HepG2 (cell line): ENCODE measurements at regions not wholly inside any gene's neighbourhood (a gene's known extent, or its start where the extent isn't known, plus 50 kb on each side); places are given as distances from the start of the nearest gene placed in this dataset.

Experiments used
- ATAC-seq: fragments of 200-7000 bp; cut with Tn5 transposase; 3 replicates; pipeline ENCODE4 v1.9.1; 2020; ENCODE audit warnings: mild to moderate bottlenecking, moderate library complexity
- BruUV-seq: library from RNA; stranded (reverse); fragments of 400-500 nt; replicated peaks from 2 replicates; lab custom pipeline; 2021; lab: Mats Ljungman, UMichigan
- CTCF ChIA-PET: fragments of 300-600 bp; formaldehyde crosslinking; extraction: SDS; loops from one replicate; lab custom pipeline; 2021; ENCODE audit warnings: low total read pairs, inconsistent platforms, low intra/inter-chr PET ratio; lab: Yijun Ruan, JAX
- POLR2A ChIA-PET: fragments of 350-600 bp; sonication (Branson Sonifier 250); formaldehyde crosslinking; loops from one replicate; lab custom pipeline; 2020; ENCODE audit warnings: antibody characterized with exemption, inconsistent platforms; lab: Yijun Ruan, JAX
- DNase-seq: peaks from one replicate; pipeline ENCODE4 v3.0.0-alpha.2; 2015; ENCODE audit warnings: low spot score
- FAIRE-seq: peaks from 3 replicates; lab custom pipeline; 2011; peaks lifted over from hg19 to GRCh38; lab: Jason Lieb, UNC
- H2AFZ ChIP-seq: one replicate; pipeline ENCODE4 v1.6.1; 2011; ENCODE audit warnings: low read length, inconsistent platforms
- H3K27ac ChIP-seq: fragments of 300-600 bp; 3 replicates; pipeline ENCODE4 v1.8.0; 2011; ENCODE audit warnings: mixed run types, mild to moderate bottlenecking, mixed read lengths, low read length, inconsistent platforms; ENCODE audit not compliant: insufficient read depth; ENCODE audit errors: extremely low read length
- H3K27me3 ChIP-seq, 2 experiments: fragments of 200-600 bp in 1 of 2; 2 replicates in 1 of 2; 3 replicates in 1 of 2; pipeline versions ENCODE4 v1.6.0 to v1.8.0; 2011; ENCODE audit warnings: low read length in 2 of 2, mild to moderate bottlenecking in 2 of 2, moderate library complexity in 2 of 2, inconsistent platforms in 1 of 2; ENCODE audit not compliant: insufficient read depth in 2 of 2, control insufficient read depth in 1 of 2
- H3K36me3 ChIP-seq, 2 experiments: fragments of 200-600 bp in 1 of 2; replicated peaks in 1 of 2; 2 replicates in 1 of 2; 3 replicates in 1 of 2; pipeline versions ENCODE4 v1.5.1 to v1.8.0; 2011; ENCODE audit warnings: low read length in 2 of 2, inconsistent platforms in 1 of 2; ENCODE audit not compliant: insufficient read depth in 2 of 2, control insufficient read depth in 1 of 2
- H3K4me1 ChIP-seq: 2 replicates; pipeline ENCODE4 v1.5.1; 2012; ENCODE audit warnings: low read length, inconsistent platforms; ENCODE audit not compliant: insufficient read depth
- H3K4me2 ChIP-seq: 2 replicates; pipeline ENCODE4 v1.6.0; 2011; ENCODE audit warnings: low read depth, low read length, inconsistent platforms
- H3K4me3 ChIP-seq, 3 experiments: fragments of 200-600 bp in 1 of 3; sonication (generic), shearing (Covaris generic) in 1 of 3; replicated peaks in 1 of 3; 2 replicates each; pipeline ENCODE4 v1.5.1; 2011 to 2016; ENCODE audit warnings: low read length in 3 of 3, inconsistent platforms in 2 of 3, low read depth in 2 of 3, mild to moderate bottlenecking in 2 of 3, control low read depth in 1 of 3, mixed read lengths in 1 of 3; ENCODE audit not compliant: insufficient read depth in 1 of 3
- H3K79me2 ChIP-seq: one replicate; pipeline ENCODE4 v1.6.1; 2011; ENCODE audit warnings: low read length, inconsistent platforms; ENCODE audit not compliant: insufficient read depth
- H3K9ac ChIP-seq: 2 replicates; pipeline ENCODE4 v1.6.0; 2011; ENCODE audit warnings: mild to moderate bottlenecking, low read depth, low read length, inconsistent platforms; ENCODE audit not compliant: insufficient read depth
- H3K9me3 ChIP-seq: 2 replicates; pipeline ENCODE4 v1.5.1; 2012; ENCODE audit warnings: mild to moderate bottlenecking, low read length
- H4K20me1 ChIP-seq: 2 replicates; pipeline ENCODE4 v1.6.0; 2011; ENCODE audit warnings: inconsistent platforms, mild to moderate bottlenecking, low read length, moderate library complexity; ENCODE audit not compliant: insufficient read depth
- ESRRA ChIP-seq: sonication (generic); formaldehyde crosslinking; IDR thresholded peaks from 2 replicates; pipeline ENCODE4 v1.5.1; 2020; ENCODE audit warnings: mild to moderate bottlenecking, low read depth, missing genetic modification reagents
- KLF15 ChIP-seq: sonication (generic); formaldehyde crosslinking; IDR thresholded peaks from 2 replicates; pipeline ENCODE4 v1.8.1; 2023; ENCODE audit warnings: borderline replicate concordance, mild to moderate bottlenecking, inconsistent platforms, missing genetic modification reagents, mixed read lengths
- MAFF ChIP-seq: IDR thresholded peaks from 2 replicates; pipeline ENCODE4 v1.6.1; 2011; ENCODE audit warnings: low read depth, low read length, improper control_type of control experiment
- MXD1 ChIP-seq: sonication (generic); formaldehyde crosslinking; IDR thresholded peaks from 2 replicates; pipeline ENCODE4 v1.4.0; 2020; ENCODE audit warnings: mild to moderate bottlenecking, missing genetic modification reagents
- SOX6 ChIP-seq, 2 experiments: fragments of 450-650 bp in 1 of 2; sonication (generic) in 1 of 2; formaldehyde crosslinking in 1 of 2; IDR thresholded peaks; 2 replicates each; pipeline versions ENCODE4 v1.4.0 to v1.6.1; 2017 to 2020; ENCODE audit warnings: antibody characterized with exemption in 1 of 2, mild to moderate bottlenecking in 1 of 2, missing genetic modification reagents in 1 of 2
- TBX2 ChIP-seq: sonication (generic); formaldehyde crosslinking; IDR thresholded peaks from 2 replicates; pipeline ENCODE4 v1.5.0; 2020; ENCODE audit warnings: missing genetic modification reagents, mild to moderate bottlenecking, borderline replicate concordance
- THAP11 ChIP-seq: IDR thresholded peaks from 2 replicates; pipeline ENCODE4 v1.6.1; 2016; ENCODE audit warnings: missing biosample characterization, missing genetic modification reagents
- ZBTB20 ChIP-seq: sonication (generic); formaldehyde crosslinking; IDR thresholded peaks from 2 replicates; pipeline ENCODE4 v1.8.1; 2023; ENCODE audit warnings: missing genetic modification reagents, low read depth, mild to moderate bottlenecking, borderline replicate concordance
- ZBTB26 ChIP-seq: IDR thresholded peaks from 2 replicates; pipeline ENCODE4 v1.6.1; 2016; ENCODE audit warnings: missing compliant biosample characterization, missing genetic modification reagents, borderline replicate concordance
- ZNF124 ChIP-seq: sonication (generic); formaldehyde crosslinking; IDR thresholded peaks from 2 replicates; pipeline ENCODE4 v1.4.0; 2020; ENCODE audit warnings: missing genetic modification reagents
- ZNF317 ChIP-seq: sonication (generic); formaldehyde crosslinking; IDR thresholded peaks from 2 replicates; pipeline ENCODE4 v1.5.0; 2020; ENCODE audit warnings: mild to moderate bottlenecking, missing genetic modification reagents
- ZNF558 ChIP-seq: sonication (generic); formaldehyde crosslinking; IDR thresholded peaks from 2 replicates; pipeline ENCODE4 v1.9.0; 2022; ENCODE audit warnings: mild to moderate bottlenecking, missing genetic modification reagents, borderline replicate concordance
- ZNF674 ChIP-seq: sonication (generic); formaldehyde crosslinking; IDR thresholded peaks from 2 replicates; pipeline ENCODE4 v1.5.0; 2020; ENCODE audit warnings: low read depth, mild to moderate bottlenecking, missing genetic modification reagents
- ZNF761 ChIP-seq: sonication (generic); formaldehyde crosslinking; conservative IDR thresholded peaks from 2 replicates; pipeline ENCODE4 v1.4.0; 2020; ENCODE audit warnings: mild to moderate bottlenecking, missing genetic modification reagents
- WGBS: methylation state at CpG from one replicate; pipeline ENCODE4 v1.1.6; 2017; ENCODE audit warnings: low lambda C conversion rate; 5-methylcytosine and 5-hydroxymethylcytosine counted together
- in situ Hi-C: cut with HindIII; loops from 2 replicates; pipeline ENCODE4 v1.10.0; 2017; ENCODE audit warnings: low pct_unique_long_range_greater_than_20kb; ENCODE audit not compliant: extremely low pct_ligation_motif_present
- intact Hi-C: fragments of 100-400 bp; cut with micrococcal nuclease; formaldehyde crosslinking; loops from one replicate; pipeline ENCODE4 v1.10.0; 2022; ENCODE audit not compliant: unreplicated experiment
- TF ChIP-seq, protein P1 (sequence below): sonication (generic); formaldehyde crosslinking; IDR thresholded peaks from 2 replicates; pipeline ENCODE4 v1.8.0; 2022; ENCODE audit warnings: mild to moderate bottlenecking, missing genetic modification reagents; ENCODE audit not compliant: insufficient replicate concordance
- TF ChIP-seq, protein P2 (sequence below): sonication (generic); formaldehyde crosslinking; IDR thresholded peaks from 2 replicates; pipeline ENCODE4 v1.5.0; 2020; ENCODE audit warnings: mild to moderate bottlenecking, missing genetic modification reagents

DNA sequence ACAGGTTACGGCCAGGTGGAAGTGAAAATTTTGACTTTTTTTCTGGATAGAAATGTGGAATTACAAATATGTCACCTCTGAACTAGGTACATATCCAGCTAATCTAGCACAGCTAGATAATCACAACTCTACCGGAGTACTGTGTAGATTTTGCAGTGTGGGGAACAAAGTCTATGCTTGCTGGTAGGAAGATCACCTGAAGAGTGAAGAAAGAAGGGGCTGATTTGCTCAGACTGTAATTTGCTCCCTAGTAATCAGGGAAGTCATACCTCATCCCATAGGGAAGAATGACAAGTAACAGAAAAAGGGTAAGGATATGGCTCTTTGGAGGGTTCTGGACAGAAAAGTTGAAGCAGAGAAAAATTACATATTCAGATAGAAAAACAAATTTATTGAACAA, 319.6 kb upstream of the TMPRSS15 start:
- no peaks in the 10 kb centered on the region for H3K4me1 ChIP-seq
- 4% methylated on average over 2 of the region's 2 CpGs for WGBS
- CTCF ChIA-PET = no interaction called here
- no peak overlapping the region for H3K9ac ChIP-seq
- no peak for TF ChIP-seq ZBTB20 (CRISPR knock-in tag)
- no peak for TF ChIP-seq MXD1 (CRISPR knock-in tag)
- no peak for TF ChIP-seq ZNF761 (CRISPR knock-in tag)
- no peak for TF ChIP-seq KLF15 (CRISPR knock-in tag)
- TF ChIP-seq, protein P1, sequence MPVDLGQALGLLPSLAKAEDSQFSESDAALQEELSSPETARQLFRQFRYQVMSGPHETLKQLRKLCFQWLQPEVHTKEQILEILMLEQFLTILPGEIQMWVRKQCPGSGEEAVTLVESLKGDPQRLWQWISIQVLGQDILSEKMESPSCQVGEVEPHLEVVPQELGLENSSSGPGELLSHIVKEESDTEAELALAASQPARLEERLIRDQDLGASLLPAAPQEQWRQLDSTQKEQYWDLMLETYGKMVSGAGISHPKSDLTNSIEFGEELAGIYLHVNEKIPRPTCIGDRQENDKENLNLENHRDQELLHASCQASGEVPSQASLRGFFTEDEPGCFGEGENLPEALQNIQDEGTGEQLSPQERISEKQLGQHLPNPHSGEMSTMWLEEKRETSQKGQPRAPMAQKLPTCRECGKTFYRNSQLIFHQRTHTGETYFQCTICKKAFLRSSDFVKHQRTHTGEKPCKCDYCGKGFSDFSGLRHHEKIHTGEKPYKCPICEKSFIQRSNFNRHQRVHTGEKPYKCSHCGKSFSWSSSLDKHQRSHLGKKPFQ (CRISPR knock-in tag) = no peak
- no peak for TF ChIP-seq ZNF674 (CRISPR knock-in tag)
- no peak for TF ChIP-seq ZNF317
- no peak for TF ChIP-seq ZNF124
- no peak for TF ChIP-seq ZBTB26
- no peak for TF ChIP-seq ESRRA
- no peak for TF ChIP-seq TBX2 (CRISPR knock-in tag)
- TF ChIP-seq THAP11 (CRISPR knock-in tag) = no peak
- no peak for TF ChIP-seq ZNF558 (CRISPR knock-in tag)
- TF ChIP-seq, protein P2, sequence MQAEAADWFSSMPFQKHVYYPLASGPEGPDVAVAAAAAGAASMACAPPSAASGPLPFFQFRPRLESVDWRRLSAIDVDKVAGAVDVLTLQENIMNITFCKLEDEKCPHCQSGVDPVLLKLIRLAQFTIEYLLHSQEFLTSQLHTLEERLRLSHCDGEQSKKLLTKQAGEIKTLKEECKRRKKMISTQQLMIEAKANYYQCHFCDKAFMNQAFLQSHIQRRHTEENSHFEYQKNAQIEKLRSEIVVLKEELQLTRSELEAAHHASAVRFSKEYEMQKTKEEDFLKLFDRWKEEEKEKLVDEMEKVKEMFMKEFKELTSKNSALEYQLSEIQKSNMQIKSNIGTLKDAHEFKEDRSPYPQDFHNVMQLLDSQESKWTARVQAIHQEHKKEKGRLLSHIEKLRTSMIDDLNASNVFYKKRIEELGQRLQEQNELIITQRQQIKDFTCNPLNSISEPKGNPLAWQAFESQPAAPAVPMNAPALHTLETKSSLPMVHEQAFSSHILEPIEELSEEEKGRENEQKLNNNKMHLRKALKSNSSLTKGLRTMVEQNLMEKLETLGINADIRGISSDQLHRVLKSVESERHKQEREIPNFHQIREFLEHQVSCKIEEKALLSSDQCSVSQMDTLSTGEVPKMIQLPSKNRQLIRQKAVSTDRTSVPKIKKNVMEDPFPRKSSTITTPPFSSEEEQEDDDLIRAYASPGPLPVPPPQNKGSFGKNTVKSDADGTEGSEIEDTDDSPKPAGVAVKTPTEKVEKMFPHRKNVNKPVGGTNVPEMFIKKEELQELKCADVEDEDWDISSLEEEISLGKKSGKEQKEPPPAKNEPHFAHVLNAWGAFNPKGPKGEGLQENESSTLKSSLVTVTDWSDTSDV (CRISPR knock-in tag) = no peak
- no peak for TF ChIP-seq MAFF
- no peak for TF ChIP-seq SOX6 (IDR thresholded peaks at IDR 0.05)
- no peak for TF ChIP-seq SOX6 (CRISPR knock-in tag; IDR thresholded peaks at IDR 0.05)
- TF ChIP-seq, all 625 proteins: peak for 0
- POLR2A ChIA-PET = no interaction called here
- Histone ChIP-seq H3K4me3 (no peak overlapping the region), H3K27me3 (no peaks in the 10 kb centered on the region), H2AFZ (no peak overlapping the region), H3K27ac (no peak overlapping the region), H4K20me1 (no peaks in the 10 kb centered on the region), H3K36me3 (no peaks in the 10 kb centered on the region), H3K4me2 (no peak overlapping the region), H3K79me2 (no peaks in the 10 kb centered on the region), H3K9me3 (peaks cover 81% of the 10 kb centered on the region)
- BruUV-seq = no TSS peak
- FAIRE-seq (no peak), ATAC-seq (no peak), DNase-seq (no peak)
- in situ Hi-C loops (no loop called here), intact Hi-C loops (no loop called here)
